C4-2B (cell line): ENCODE measurements at regions not wholly inside any gene's neighbourhood (a gene's known extent, or its start where the extent isn't known, plus 50 kb on each side); places are given as distances from the start of the nearest gene placed in this dataset.

Experiments
- ZFX ChIP-seq: fragments of 450-650 bp; IDR thresholded peaks from 2 replicates; pipeline ENCODE4 v1.6.1; 2017
- TF ChIP-seq, protein P1 (sequence below): fragments of 450-650 bp; conservative IDR thresholded peaks from 2 replicates; pipeline ENCODE4 v1.5.1; 2017; ENCODE audit warnings: mild to moderate bottlenecking

GRCh38 chr14:37924622-37925021, 283.1 kb upstream of the SSTR1 start:
- TF ChIP-seq, protein P1, sequence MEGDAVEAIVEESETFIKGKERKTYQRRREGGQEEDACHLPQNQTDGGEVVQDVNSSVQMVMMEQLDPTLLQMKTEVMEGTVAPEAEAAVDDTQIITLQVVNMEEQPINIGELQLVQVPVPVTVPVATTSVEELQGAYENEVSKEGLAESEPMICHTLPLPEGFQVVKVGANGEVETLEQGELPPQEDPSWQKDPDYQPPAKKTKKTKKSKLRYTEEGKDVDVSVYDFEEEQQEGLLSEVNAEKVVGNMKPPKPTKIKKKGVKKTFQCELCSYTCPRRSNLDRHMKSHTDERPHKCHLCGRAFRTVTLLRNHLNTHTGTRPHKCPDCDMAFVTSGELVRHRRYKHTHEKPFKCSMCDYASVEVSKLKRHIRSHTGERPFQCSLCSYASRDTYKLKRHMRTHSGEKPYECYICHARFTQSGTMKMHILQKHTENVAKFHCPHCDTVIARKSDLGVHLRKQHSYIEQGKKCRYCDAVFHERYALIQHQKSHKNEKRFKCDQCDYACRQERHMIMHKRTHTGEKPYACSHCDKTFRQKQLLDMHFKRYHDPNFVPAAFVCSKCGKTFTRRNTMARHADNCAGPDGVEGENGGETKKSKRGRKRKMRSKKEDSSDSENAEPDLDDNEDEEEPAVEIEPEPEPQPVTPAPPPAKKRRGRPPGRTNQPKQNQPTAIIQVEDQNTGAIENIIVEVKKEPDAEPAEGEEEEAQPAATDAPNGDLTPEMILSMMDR, result peak; percentile 29
- no peak for TF ChIP-seq ZFX
